Mesodermal cell (in vitro differentiated cells): ENCODE measurements at regions not wholly inside any gene's neighbourhood (a gene's known extent, or its start where the extent isn't known, plus 50 kb on each side); places are given as distances from the start of the nearest gene placed in this dataset.
"Not testable (repeated sequence)": the region's sequence is repeated elsewhere in the genome, so short reads cannot be mapped to it uniquely, and the experiment has no call there.

Experiments
- H3K27ac ChIP-seq: 2 replicates; pipeline ENCODE4 v1.7.0; 2013; ENCODE audit warnings: mild to moderate bottlenecking, low read depth, low read length, moderate library complexity; ENCODE audit not compliant: severe bottlenecking
- H3K36me3 ChIP-seq: 2 replicates; pipeline ENCODE4 v1.7.1; 2013; ENCODE audit warnings: mild to moderate bottlenecking, low read length, moderate library complexity; ENCODE audit not compliant: control insufficient read depth, insufficient read depth
- H3K4me1 ChIP-seq: one replicate; pipeline ENCODE4 v1.7.1; 2013; ENCODE audit warnings: mild to moderate bottlenecking, low read length; ENCODE audit not compliant: insufficient read depth, control insufficient read depth, poor library complexity, severe bottlenecking
- H3K4me3 ChIP-seq: 2 replicates; pipeline ENCODE4 v1.7.0; 2013; ENCODE audit warnings: low read length, control low read depth, mild to moderate bottlenecking; ENCODE audit not compliant: insufficient read depth, poor library complexity, severe bottlenecking; ENCODE audit errors: extremely low read depth
- H3K9me3 ChIP-seq: 2 replicates; pipeline ENCODE4 v1.7.1; 2013; ENCODE audit warnings: mild to moderate bottlenecking, low read length, moderate library complexity; ENCODE audit not compliant: control insufficient read depth
- WGBS, 2 experiments: methylation state at CpG; one replicate each; pipeline ENCODE4 v1.1.5; 2013; ENCODE audit warnings: missing lambda C conversion rate in 2 of 2; ENCODE audit not compliant: insufficient coverage in 2 of 2; 5-methylcytosine and 5-hydroxymethylcytosine counted together

GRCh38 chr4:9110700-9111099, 59.5 kb upstream of the FAM90A26 start:
- H3K4me3 ChIP-seq, H3K4me1 ChIP-seq, H3K27ac ChIP-seq, H3K36me3 ChIP-seq, H3K9me3 ChIP-seq: not testable (repeated sequence)
- WGBS, 2 experiments, result 100% methylated on average over 1 of the region's 3 CpGs; no CpG with 5 or more reads in 1 of the 2 experiments

- H3K9me3 ChIP-seq, H3K36me3 ChIP-seq: not testable (repeated sequence)
- no CpG with 5 or more reads among the region's 6 CpGs for WGBS, 2 experiments
These were observed 67.1 kb upstream of the FAM90A26 start for GRCh38 chr4:9103148-9103524.

GRCh38 chr4:9102471-9103147, 67.6 kb upstream of the FAM90A26 start:
- not testable (repeated sequence) for H3K4me1 ChIP-seq, H3K36me3 ChIP-seq, H3K4me3 ChIP-seq, H3K27ac ChIP-seq, H3K9me3 ChIP-seq
- 90 to 91% methylated on average over 19 to 21 of the region's 22 CpGs for WGBS, 2 experiments

More at GRCh38 chr4:9103148-9103524, 67.1 kb upstream of the FAM90A26 start:
- H3K4me1 ChIP-seq, H3K4me3 ChIP-seq, H3K27ac ChIP-seq: not testable (repeated sequence)

GRCh38 chr4:9096330-9096729, 73.9 kb upstream of the FAM90A26 start:
- H3K4me1 ChIP-seq, H3K9me3 ChIP-seq, H3K27ac ChIP-seq, H3K36me3 ChIP-seq, H3K4me3 ChIP-seq: not testable (repeated sequence)
- 60 to 90% methylated on average over 1 to 2 of the region's 5 CpGs for WGBS, 2 experiments

DNA sequence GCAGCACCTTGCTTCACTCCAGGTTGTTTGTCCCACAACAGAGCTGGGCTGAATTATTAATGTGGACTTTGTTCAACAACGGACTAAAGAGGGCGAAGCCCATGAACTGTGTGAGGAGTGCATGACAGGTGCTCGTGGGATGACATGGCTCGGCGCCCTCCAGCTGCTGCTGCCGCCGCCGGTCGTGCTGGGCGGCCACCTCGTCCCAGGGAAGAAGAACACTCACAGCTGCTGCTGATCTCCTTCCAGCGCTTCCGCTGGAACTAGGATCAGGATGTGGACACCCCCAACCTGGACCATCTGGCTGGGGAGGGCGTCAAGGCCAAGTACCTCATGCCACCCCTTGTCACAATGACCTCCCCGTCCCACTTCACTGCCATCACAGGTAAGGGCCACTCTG, 91.4 kb upstream of the FAM90A26 start:
- not testable (repeated sequence) for H3K4me1 ChIP-seq
- 94 to 98% methylated on average over 11 to 13 of the region's 15 CpGs for WGBS, 2 experiments

GRCh38 chr4:9076974-9077373, 93.2 kb upstream of the FAM90A26 start:
- H3K4me1 ChIP-seq, H3K27ac ChIP-seq, H3K4me3 ChIP-seq, H3K9me3 ChIP-seq, H3K36me3 ChIP-seq: not testable (repeated sequence)
- 92 to 94% methylated on average over 2 of the region's 3 CpGs for WGBS, 2 experiments

More for the DNA sequence above, 91.4 kb upstream of the FAM90A26 start:
- H3K36me3 ChIP-seq, H3K9me3 ChIP-seq, H3K4me3 ChIP-seq, H3K27ac ChIP-seq: not testable (repeated sequence)

GRCh38 chr4:9076486-9076885, 93.7 kb upstream of the FAM90A26 start:
- H3K9me3 ChIP-seq, H3K4me1 ChIP-seq, H3K36me3 ChIP-seq, H3K4me3 ChIP-seq, H3K27ac ChIP-seq: not testable (repeated sequence)
- WGBS, 2 experiments, result 83% methylated on average over 1 of the region's 2 CpGs; no CpG with 5 or more reads in 1 of the 2 experiments

- not testable (repeated sequence) for H3K27ac ChIP-seq, H3K36me3 ChIP-seq, H3K9me3 ChIP-seq, H3K4me3 ChIP-seq, H3K4me1 ChIP-seq
- WGBS, 2 experiments, result 69 to 94% methylated on average over 3 to 5 of the region's 6 CpGs
These were observed 96.8 kb upstream of the FAM90A26 start for GRCh38 chr4:9073371-9073770.

GRCh38 chr4:9072521-9073220, 97.5 kb upstream of the FAM90A26 start:
- not testable (repeated sequence) for H3K9me3 ChIP-seq, H3K36me3 ChIP-seq, H3K4me1 ChIP-seq, H3K27ac ChIP-seq, H3K4me3 ChIP-seq
- WGBS, 2 experiments, result 78 to 84% methylated on average over 8 to 10 of the region's 14 CpGs

GRCh38 chr4:9067923-9068322, 102.3 kb upstream of the FAM90A26 start:
- not testable (repeated sequence) for H3K4me1 ChIP-seq, H3K9me3 ChIP-seq, H3K27ac ChIP-seq, H3K36me3 ChIP-seq, H3K4me3 ChIP-seq
- 89% methylated on average over 1 to 2 of the region's 2 CpGs for WGBS, 2 experiments

DNA sequence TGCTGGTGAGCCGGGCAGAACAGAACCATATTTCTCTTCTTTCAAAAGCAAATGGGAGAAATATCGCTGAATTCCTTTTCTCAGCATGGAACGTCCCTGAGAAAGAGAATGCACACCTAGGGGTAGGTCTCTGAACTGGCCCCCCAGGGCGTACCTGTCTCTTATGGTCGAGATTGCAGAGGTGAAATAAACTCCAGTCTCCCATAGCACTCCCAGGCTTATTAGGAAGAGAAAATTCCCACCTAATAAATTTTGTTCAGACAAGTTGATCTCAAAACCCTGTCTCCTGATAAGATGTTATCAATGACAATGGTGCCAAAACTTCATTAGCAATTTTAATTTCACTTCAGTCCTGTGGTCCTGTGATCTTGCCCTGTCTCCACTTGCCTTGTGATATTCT, 106.6 kb upstream of the FAM90A26 start:
- not testable (repeated sequence) for H3K36me3 ChIP-seq, H3K4me3 ChIP-seq, H3K27ac ChIP-seq, H3K4me1 ChIP-seq, H3K9me3 ChIP-seq
- WGBS, 2 experiments, result no CpG with 5 or more reads among the region's 5 CpGs
